Dedifferentiated amniotic fluid mesenchymal stem cell (primary cell): ENCODE measurements at regions not wholly inside any gene's neighbourhood (a gene's known extent, or its start where the extent isn't known, plus 50 kb on each side); places are given as distances from the start of the nearest gene placed in this dataset.
A peak's percentile ranks its signal among the peaks of the same experiment; 100 is the strongest.
"Not testable (repeated sequence)": the region's sequence is repeated elsewhere in the genome, so short reads cannot be mapped to it uniquely, and the experiment has no call there.

Source experiments
- DNase-seq: peaks from one replicate; pipeline ENCODE4 v3.0.0-alpha.2; 2016; ENCODE audit errors: extremely low spot score

- peak; percentile 52 for DNase-seq
These were observed 115.5 kb upstream of the GNAI1 start for GRCh38 chr7:80018941-80019808.

- DNase-seq, result no peak
These were observed 117.4 kb upstream of the GNAI1 start for GRCh38 chr7:80017101-80017698.

GRCh38 chr7:80014511-80014910 lies 120.1 kb upstream of the GNAI1 start:
- no peak for DNase-seq

- no peak for DNase-seq
These were observed 126.6 kb upstream of the GNAI1 start for GRCh38 chr7:80008039-80008438.

GRCh38 chr7:80002865-80003264 lies 131.8 kb upstream of the GNAI1 start:
- DNase-seq, result peak; percentile 18

GRCh38 chr7:79998363-79998762 lies 136.3 kb upstream of the GNAI1 start:
- DNase-seq, result no peak

GRCh38 chr7:79997345-79997744 lies 137.3 kb upstream of the GNAI1 start:
- no peak for DNase-seq

GRCh38 chr7:79995741-79996140 lies 138.9 kb upstream of the GNAI1 start:
- not testable (repeated sequence) for DNase-seq

- peak; percentile 38 for DNase-seq
These were observed 146.0 kb upstream of the GNAI1 start for GRCh38 chr7:79988653-79989052.

- DNase-seq, result no peak
These were observed 150.4 kb upstream of the GNAI1 start for GRCh38 chr7:79984210-79984609.

- peak; percentile 22 for DNase-seq
These were observed 152.4 kb upstream of the GNAI1 start for GRCh38 chr7:79982141-79982770.

- DNase-seq, result no peak
These were observed 154.3 kb upstream of the GNAI1 start for GRCh38 chr7:79980376-79980775.

GRCh38 chr7:79979437-79979836 lies 155.2 kb upstream of the GNAI1 start:
- peak; percentile 52 for DNase-seq

GRCh38 chr7:79977481-79977880 lies 157.2 kb upstream of the GNAI1 start:
- DNase-seq, result no peak

- DNase-seq, result not testable (repeated sequence)
These were observed 158.0 kb upstream of the GNAI1 start for GRCh38 chr7:79976711-79977020.

- not testable (repeated sequence) for DNase-seq
These were observed 158.5 kb upstream of the GNAI1 start for GRCh38 chr7:79975986-79976710.

GRCh38 chr7:79973455-79973854 lies 161.2 kb upstream of the GNAI1 start:
- DNase-seq, result no peak

- DNase-seq, result no peak
These were observed 163.6 kb upstream of the GNAI1 start for GRCh38 chr7:79971058-79971457.

GRCh38 chr7:79968894-79969293 lies 165.7 kb upstream of the GNAI1 start:
- DNase-seq, result no peak

- no peak for DNase-seq
These were observed 166.5 kb upstream of the GNAI1 start for GRCh38 chr7:79968077-79968648.

GRCh38 chr7:79965946-79966345 lies 168.7 kb upstream of the GNAI1 start:
- DNase-seq, result no peak

GRCh38 chr7:79964463-79964862 lies 170.2 kb upstream of the GNAI1 start:
- DNase-seq, result no peak
